Right atrium auricular region (tissue), 2 donors: ENCODE measurements at regions not wholly inside any gene's neighbourhood (a gene's known extent, or its start where the extent isn't known, plus 50 kb on each side); places are given as distances from the start of the nearest gene placed in this dataset.

Source experiments
- DNase-seq: peaks from one replicate; pipeline ENCODE4 v3.0.0-alpha.2; 2019; ENCODE audit warnings: low spot score
- H3K27ac ChIP-seq, 2 donors: fragments of 200-600 bp; sonication (generic); 1 replicate in 1 of 2; 2 replicates in 1 of 2; pipeline ENCODE4 v1.5.1; 2016 to 2019
- H3K27me3 ChIP-seq, 2 donors: fragments of 200-600 bp; sonication (generic); one replicate each; pipeline versions ENCODE4 v1.5.1 to v1.6.0; 2017 to 2019
- H3K36me3 ChIP-seq: fragments of 200-600 bp; sonication (generic); one replicate; pipeline ENCODE4 v1.5.1; 2016
- H3K4me1 ChIP-seq, 2 donors: fragments of 200-600 bp; sonication (generic); one replicate each; pipeline versions ENCODE4 v1.5.1 to v1.6.0; 2017 to 2019
- H3K4me3 ChIP-seq, 2 donors: fragments of 200-600 bp; sonication (generic); 1 replicate in 1 of 2; 2 replicates in 1 of 2; pipeline ENCODE4 v1.5.1; 2017 to 2019; ENCODE audit warnings: mild to moderate bottlenecking in 1 of 2, moderate library complexity in 1 of 2
- H3K9me3 ChIP-seq, 2 donors: fragments of 200-600 bp; sonication (generic); one replicate each; pipeline ENCODE4 v1.5.1; 2019
- CTCF ChIP-seq, 2 donors: fragments of 200-600 bp; sonication (generic); IDR thresholded peaks; one replicate each; pipeline ENCODE4 v1.5.1; 2019; ENCODE audit warnings: antibody characterized with exemption in 2 of 2

- Histone ChIP-seq H3K36me3 (no peaks in the 10 kb centered on the region), H3K4me3 (no peak overlapping the region), H3K27me3 (no peaks in the 10 kb centered on the region), H3K27ac (no peak overlapping the region), H3K4me1 (no peaks in the 10 kb centered on the region), H3K9me3 (peaks cover 0 to 17% of the 10 kb centered on the region in 2 donors)
- TF ChIP-seq CTCF (IDR thresholded peaks at IDR 0.05) = no peak
- DNase-seq = no peak
Observed at GRCh38 chr11:71075116-71075720, 177.2 kb downstream of the SHANK2 start.

GRCh38 chr11:71071736-71072509, 180.5 kb downstream of the SHANK2 start:
- Histone ChIP-seq H3K36me3 (no peaks in the 10 kb centered on the region), H3K4me1 (no peaks in the 10 kb centered on the region), H3K9me3 (peaks cover 0 to 2% of the 10 kb centered on the region in 2 donors), H3K27me3 (no peaks in the 10 kb centered on the region), H3K27ac (no peak overlapping the region), H3K4me3 (no peak overlapping the region)
- no peak for DNase-seq
- TF ChIP-seq CTCF (IDR thresholded peaks at IDR 0.05) = no peak

- no peak for TF ChIP-seq CTCF (IDR thresholded peaks at IDR 0.05)
- H3K27me3 ChIP-seq = no peaks in the 10 kb centered on the region
- DNase-seq = no peak
- no peaks in the 10 kb centered on the region for H3K36me3 ChIP-seq
- H3K9me3 ChIP-seq = no peaks in the 10 kb centered on the region
- no peak overlapping the region for H3K27ac ChIP-seq
- H3K4me3 ChIP-seq = no peak overlapping the region
- no peaks in the 10 kb centered on the region for H3K4me1 ChIP-seq
Observed at GRCh38 chr11:71070490-71071453, 181.6 kb downstream of the SHANK2 start.

GRCh38 chr11:71068963-71069362, 183.4 kb downstream of the SHANK2 start:
- no peak for DNase-seq
- Histone ChIP-seq H3K4me3 (no peak overlapping the region), H3K4me1 (no peaks in the 10 kb centered on the region), H3K27me3 (peaks cover 0 to 4% of the 10 kb centered on the region in 2 donors), H3K9me3 (no peaks in the 10 kb centered on the region), H3K27ac (no peak overlapping the region), H3K36me3 (no peaks in the 10 kb centered on the region)
- no peak for TF ChIP-seq CTCF (IDR thresholded peaks at IDR 0.05)

- no peaks in the 10 kb centered on the region for H3K4me1 ChIP-seq
- H3K27me3 ChIP-seq = peaks cover 0 to 4% of the 10 kb centered on the region in 2 donors
- no peak overlapping the region for H3K4me3 ChIP-seq
- no peak for DNase-seq
- no peak for TF ChIP-seq CTCF (IDR thresholded peaks at IDR 0.05)
- H3K9me3 ChIP-seq = no peaks in the 10 kb centered on the region
- H3K27ac ChIP-seq = no peak overlapping the region
- H3K36me3 ChIP-seq = no peaks in the 10 kb centered on the region
Observed at GRCh38 chr11:71067753-71068152, 184.6 kb downstream of the SHANK2 start.
